Neuronal stem cell (in vitro differentiated cells): ENCODE measurements at regions not wholly inside any gene's neighbourhood (a gene's known extent, or its start where the extent isn't known, plus 50 kb on each side); places are given as distances from the start of the nearest gene placed in this dataset.
A peak's percentile ranks its signal among the peaks of the same experiment; 100 is the strongest.

Source experiments
- DNase-seq: peaks from one replicate; pipeline ENCODE4 v3.0.0-alpha.2; 2013; ENCODE audit warnings: low spot score
- H2AFZ ChIP-seq: one replicate; pipeline ENCODE4 v1.6.1; 2013; ENCODE audit warnings: mild to moderate bottlenecking, low read length, inconsistent platforms
- H2AK5ac ChIP-seq: 2 replicates; pipeline ENCODE4 v1.6.1; 2013; ENCODE audit warnings: low read depth, mild to moderate bottlenecking, inconsistent platforms, low read length, moderate library complexity, mixed read lengths
- H2BK120ac ChIP-seq: 2 replicates; pipeline ENCODE4 v1.6.1; 2013; ENCODE audit warnings: low read depth, mild to moderate bottlenecking, inconsistent platforms, low read length, moderate library complexity, mixed read lengths
- H2BK12ac ChIP-seq: one replicate; pipeline ENCODE4 v1.6.1; 2013; ENCODE audit warnings: low read length, inconsistent platforms
- H2BK15ac ChIP-seq: 2 replicates; pipeline ENCODE4 v1.6.1; 2013; ENCODE audit warnings: mild to moderate bottlenecking, low read length, inconsistent platforms, mixed read lengths
- H2BK5ac ChIP-seq: one replicate; pipeline ENCODE4 v1.6.1; 2013; ENCODE audit warnings: inconsistent platforms, mild to moderate bottlenecking, low read length, moderate library complexity
- H3K14ac ChIP-seq: one replicate; pipeline ENCODE4 v1.6.1; 2013; ENCODE audit warnings: low read length, inconsistent platforms
- H3K18ac ChIP-seq: 2 replicates; pipeline ENCODE4 v1.6.1; 2013; ENCODE audit warnings: low read length, inconsistent platforms
- H3K23ac ChIP-seq: 2 replicates; pipeline ENCODE4 v1.6.1; 2013; ENCODE audit warnings: low read depth, mild to moderate bottlenecking, mixed read lengths, low read length, inconsistent platforms; ENCODE audit not compliant: poor library complexity
- H3K27ac ChIP-seq: replicated peaks from 3 replicates; pipeline ENCODE4 v1.5.1; 2013; ENCODE audit warnings: low read length, inconsistent platforms
- H3K27me3 ChIP-seq, 3 experiments: 2 replicates each; pipeline ENCODE4 v1.6.1; 2013; ENCODE audit warnings: low read length in 3 of 3, mild to moderate bottlenecking in 2 of 3, inconsistent platforms in 1 of 3, low read depth in 1 of 3, mixed read lengths in 1 of 3, moderate library complexity in 1 of 3; ENCODE audit not compliant: control insufficient read depth in 3 of 3, insufficient read depth in 3 of 3
- H3K36me3 ChIP-seq, 2 donors: replicated peaks in 1 of 2; 2 replicates each; pipeline ENCODE4 v1.6.1; 2013; ENCODE audit warnings: low read length in 2 of 2; ENCODE audit not compliant: control insufficient read depth in 2 of 2, insufficient read depth in 2 of 2
- H3K4ac ChIP-seq: 2 replicates; pipeline ENCODE4 v1.6.1; 2013; ENCODE audit warnings: inconsistent platforms, mild to moderate bottlenecking, low read length, moderate library complexity
- H3K4me1 ChIP-seq, 2 donors: 1 replicate in 1 of 2; 2 replicates in 1 of 2; pipeline ENCODE4 v1.6.1; 2013; ENCODE audit warnings: low read length in 2 of 2, low read depth in 1 of 2; ENCODE audit not compliant: control insufficient read depth in 2 of 2, insufficient read depth in 1 of 2
- H3K4me2 ChIP-seq: one replicate; pipeline ENCODE4 v1.6.1; 2013; ENCODE audit warnings: mild to moderate bottlenecking, low read length, inconsistent platforms; ENCODE audit not compliant: insufficient read depth, poor library complexity, severe bottlenecking
- H3K4me3 ChIP-seq, 2 donors: 2 replicates each; pipeline ENCODE4 v1.5.1; 2013; ENCODE audit warnings: low read length in 2 of 2, mild to moderate bottlenecking in 2 of 2, inconsistent platforms in 1 of 2, moderate library complexity in 1 of 2
- H3K79me1 ChIP-seq: one replicate; pipeline ENCODE4 v1.6.1; 2013; ENCODE audit warnings: low read depth, mild to moderate bottlenecking, inconsistent platforms, low read length, moderate library complexity
- H3K9ac ChIP-seq: one replicate; pipeline ENCODE4 v1.6.1; 2013; ENCODE audit warnings: mild to moderate bottlenecking, low read depth, low read length, inconsistent platforms; ENCODE audit not compliant: poor library complexity
- H3K9me3 ChIP-seq, 2 donors: replicated peaks in 1 of 2; 2 replicates each; pipeline versions ENCODE3 to v1.6.1; 2013; ENCODE audit warnings: low read length in 2 of 2, mild to moderate bottlenecking in 2 of 2, inconsistent platforms in 1 of 2, low read depth in 1 of 2, mixed read lengths in 1 of 2, moderate library complexity in 1 of 2; ENCODE audit not compliant: control insufficient read depth in 2 of 2, insufficient read depth in 1 of 2
- H4K8ac ChIP-seq: one replicate; pipeline ENCODE4 v1.6.1; 2013; ENCODE audit warnings: low read depth, mild to moderate bottlenecking, inconsistent platforms, low read length, moderate library complexity
- H4K91ac ChIP-seq: one replicate; pipeline ENCODE4 v1.6.1; 2013; ENCODE audit warnings: low read length, low read depth, mild to moderate bottlenecking, inconsistent platforms; ENCODE audit not compliant: poor library complexity
- WGBS, 2 donors: extraction: QIAGEN DNeasy Blood & Tissue Kit; methylation state at CpG; one replicate each; pipeline ENCODE4 v1.1.7; 2013; ENCODE audit warnings: missing lambda C conversion rate in 2 of 2, mixed read lengths in 1 of 2; ENCODE audit not compliant: insufficient read length in 2 of 2, insufficient replicate concordance in 1 of 2; ENCODE audit errors: extremely low coverage in 2 of 2; 5-methylcytosine and 5-hydroxymethylcytosine counted together

GRCh38 chr21:22552390-22552789, 1554.2 kb downstream of the NCAM2 start:
- H2AFZ ChIP-seq: no peak overlapping the region
- no peak for DNase-seq

DNA sequence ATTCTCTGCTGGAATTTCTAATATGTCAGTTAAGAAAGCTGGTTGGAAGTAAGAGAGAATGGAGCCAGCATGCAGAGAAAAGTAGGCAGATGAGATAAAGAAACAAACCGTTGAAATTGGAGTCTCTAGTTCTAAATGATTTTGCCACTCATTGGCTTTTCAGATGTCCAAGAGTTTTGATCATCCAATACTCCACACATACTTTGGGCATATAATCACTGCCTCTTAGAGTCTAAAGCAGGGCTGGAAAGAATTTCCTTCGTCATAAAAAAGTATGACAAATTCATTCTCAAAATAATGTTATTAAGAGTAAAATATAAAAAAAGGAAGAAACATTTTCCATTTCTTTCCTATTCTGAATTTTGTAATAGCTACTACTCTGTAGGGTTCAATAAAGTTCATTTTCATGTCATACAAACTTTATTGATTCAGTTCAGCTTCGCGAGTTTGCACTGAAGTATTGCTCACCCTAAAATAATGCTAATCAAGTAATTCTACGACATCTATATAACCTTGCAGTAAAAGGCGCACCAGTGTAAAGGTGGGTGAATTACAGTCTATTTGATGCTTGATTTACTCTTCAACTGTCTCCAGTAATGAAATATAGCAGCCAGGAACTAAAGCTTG, 1556.6 kb downstream of the NCAM2 start:
- Histone ChIP-seq H4K8ac (no peak overlapping the region), H3K79me1 (no peaks in the 10 kb centered on the region), H3K14ac (no peak overlapping the region), H3K27ac (no peak overlapping the region), H2BK5ac (no peak overlapping the region), H3K4me3 (no peak overlapping the region), H3K27me3 (no peaks in the 10 kb centered on the region), H2BK12ac (no peak overlapping the region), H3K9me3 (no peaks in the 10 kb centered on the region), H2AK5ac (no peak overlapping the region), H3K4ac (no peak overlapping the region), H4K91ac (no peak overlapping the region), H3K9ac (no peak overlapping the region), H3K4me2 (no peak overlapping the region), H3K18ac (no peak overlapping the region), H3K36me3 (no peaks in the 10 kb centered on the region), H3K23ac (no peak overlapping the region), H2BK120ac (no peak overlapping the region), H3K4me1 (no peaks in the 10 kb centered on the region), H2BK15ac (no peak overlapping the region), H2AFZ (no peak overlapping the region)
- DNase-seq: no peak
- no CpG with 5 or more reads among the region's 6 CpGs for WGBS, 2 donors

More at GRCh38 chr21:22552390-22552789, 1554.2 kb downstream of the NCAM2 start:
- no peaks in the 10 kb centered on the region for H3K9me3 ChIP-seq
- H3K79me1 ChIP-seq: no peaks in the 10 kb centered on the region
- H3K23ac ChIP-seq: no peak overlapping the region
- no peak overlapping the region for H2BK5ac ChIP-seq
- H3K4me1 ChIP-seq: no peaks in the 10 kb centered on the region
- H3K4me3 ChIP-seq: no peak overlapping the region
- no peak overlapping the region for H3K18ac ChIP-seq
- no peak overlapping the region for H2BK12ac ChIP-seq
- no peaks in the 10 kb centered on the region for H3K27me3 ChIP-seq
- H3K14ac ChIP-seq: no peak overlapping the region
- no peak overlapping the region for H4K91ac ChIP-seq
- no peak overlapping the region for H3K4me2 ChIP-seq
- no peak overlapping the region for H2BK120ac ChIP-seq
- H3K27ac ChIP-seq: no peak overlapping the region
- no peak overlapping the region for H2BK15ac ChIP-seq
- H3K4ac ChIP-seq: no peak overlapping the region
- no peaks in the 10 kb centered on the region for H3K36me3 ChIP-seq
- H3K9ac ChIP-seq: no peak overlapping the region
- H4K8ac ChIP-seq: no peak overlapping the region
- no peak overlapping the region for H2AK5ac ChIP-seq

DNA sequence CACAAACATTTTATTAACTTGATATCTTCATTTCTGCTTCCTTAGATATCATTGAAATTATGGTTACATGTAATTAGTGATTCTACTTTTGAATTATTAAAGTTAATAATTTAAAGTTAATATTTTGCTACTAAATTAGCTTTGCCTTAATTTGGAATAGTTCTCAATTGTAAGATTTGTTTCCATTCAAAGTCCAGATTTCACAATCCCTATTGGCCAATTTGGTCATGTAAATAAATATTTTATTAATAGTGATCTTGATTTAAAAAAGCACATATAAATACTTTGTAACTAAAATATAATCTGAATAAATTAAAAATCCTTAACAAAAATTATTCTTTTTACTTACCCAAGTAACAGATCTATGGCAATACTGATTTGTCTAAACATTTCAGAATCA, 1558.6 kb downstream of the NCAM2 start:
- Histone ChIP-seq H2AFZ (no peak overlapping the region), H3K14ac (no peak overlapping the region), H2BK15ac (no peak overlapping the region), H3K4me1 (no peaks in the 10 kb centered on the region), H4K91ac (no peak overlapping the region), H3K9me3 (no peaks in the 10 kb centered on the region), H3K79me1 (no peaks in the 10 kb centered on the region), H3K9ac (no peak overlapping the region), H3K27ac (no peak overlapping the region), H3K27me3 (no peaks in the 10 kb centered on the region), H3K23ac (no peak overlapping the region), H3K4ac (no peak overlapping the region), H3K18ac (no peak overlapping the region), H4K8ac (no peak overlapping the region), H2AK5ac (no peak overlapping the region), H2BK12ac (no peak overlapping the region), H2BK5ac (no peak overlapping the region), H3K4me2 (no peak overlapping the region), H3K36me3 (no peaks in the 10 kb centered on the region), H3K4me3 (no peak overlapping the region), H2BK120ac (no peak overlapping the region)
- no peak for DNase-seq

DNA sequence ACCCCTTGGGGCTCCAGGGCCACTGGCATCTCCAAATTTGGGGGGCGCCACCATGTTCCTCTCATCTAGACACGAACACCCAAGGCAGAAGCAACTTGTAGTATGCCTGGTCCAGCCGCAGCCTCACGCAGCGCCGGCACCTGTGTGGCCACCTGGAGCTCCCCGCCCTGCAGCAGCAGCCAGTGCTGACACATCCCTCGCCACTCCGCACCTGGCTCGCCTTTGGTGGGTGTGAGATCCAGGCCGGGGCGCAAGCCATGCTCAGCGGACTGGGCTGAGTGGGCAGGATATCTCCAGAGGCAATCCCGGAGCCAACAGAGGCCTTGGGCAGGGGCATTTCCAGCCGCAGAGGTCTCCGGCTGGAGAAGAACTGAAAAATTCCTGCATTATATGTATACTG, 1563.7 kb downstream of the NCAM2 start:
- Histone ChIP-seq H3K4ac (no peak overlapping the region), H4K91ac (no peak overlapping the region), H2BK5ac (no peak overlapping the region), H3K79me1 (no peaks in the 10 kb centered on the region), H3K4me1 (no peaks in the 10 kb centered on the region), H2AFZ (no peak overlapping the region), H2AK5ac (no peak overlapping the region), H3K4me3 (no peak overlapping the region), H3K4me2 (no peak overlapping the region), H2BK12ac (no peak overlapping the region), H3K27ac (no peak overlapping the region), H2BK120ac (no peak overlapping the region), H3K18ac (no peak overlapping the region), H3K27me3 (no peaks in the 10 kb centered on the region), H3K14ac (no peak overlapping the region), H2BK15ac (no peak overlapping the region), H4K8ac (peak overlapping the region; percentile 26), H3K36me3 (no peaks in the 10 kb centered on the region), H3K23ac (no peak overlapping the region), H3K9me3 (no peaks in the 10 kb centered on the region), H3K9ac (no peak overlapping the region)
- DNase-seq: no peak
- no CpG with 5 or more reads among the region's 16 CpGs for WGBS, 2 donors
